MM.1S (cell line): ENCODE measurements at regions not wholly inside any gene's neighbourhood (a gene's known extent, or its start where the extent isn't known, plus 50 kb on each side); places are given as distances from the start of the nearest gene placed in this dataset.

Experiments
- DNase-seq: peaks from one replicate; pipeline ENCODE4 v3.0.0-alpha.2; 2015
- H2AFZ ChIP-seq: fragments of 300-600 bp; sonication (generic); 2 replicates; pipeline ENCODE4 v1.6.0; 2016; ENCODE audit warnings: antibody characterized with exemption, low read length
- H3F3A ChIP-seq: fragments of 300-600 bp; sonication (generic); 2 replicates; pipeline ENCODE4 v1.6.1; 2016; ENCODE audit warnings: mild to moderate bottlenecking, antibody characterized with exemption, low read length, moderate library complexity, mixed read lengths; ENCODE audit not compliant: insufficient read depth
- H3K27ac ChIP-seq: fragments of 300-600 bp; sonication (generic); 2 replicates; pipeline ENCODE4 v1.5.1; 2016; ENCODE audit warnings: mild to moderate bottlenecking, low read length
- H3K27me3 ChIP-seq: fragments of 300-600 bp; sonication (generic); replicated peaks from 2 replicates; pipeline ENCODE4 v1.6.0; 2016; ENCODE audit warnings: low read length; ENCODE audit not compliant: insufficient read depth
- H3K36me3 ChIP-seq: fragments of 300-600 bp; sonication (generic); replicated peaks from 2 replicates; pipeline ENCODE4 v1.6.1; 2016; ENCODE audit warnings: mild to moderate bottlenecking, low read length, mixed read lengths; ENCODE audit not compliant: insufficient read depth
- H3K4me1 ChIP-seq: fragments of 300-600 bp; sonication (generic); 2 replicates; pipeline ENCODE4 v1.6.1; 2016; ENCODE audit warnings: low read length, mixed read lengths
- H3K4me2 ChIP-seq: fragments of 300-600 bp; sonication (generic); 2 replicates; pipeline ENCODE4 v1.6.0; 2016; ENCODE audit warnings: low read depth, low read length
- H3K4me3 ChIP-seq: fragments of 300-600 bp; sonication (generic); 2 replicates; pipeline ENCODE4 v1.5.1; 2016; ENCODE audit warnings: low read length, mixed read lengths
- H3K79me2 ChIP-seq: fragments of 300-600 bp; sonication (generic); 2 replicates; pipeline ENCODE4 v1.6.1; 2016; ENCODE audit warnings: mixed run types, low read length, mixed read lengths
- H3K9ac ChIP-seq: fragments of 300-600 bp; sonication (generic); 2 replicates; pipeline ENCODE4 v1.6.1; 2016; ENCODE audit warnings: low read length, mixed read lengths
- H3K9me2 ChIP-seq: fragments of 300-600 bp; sonication (generic); replicated peaks from 2 replicates; pipeline ENCODE4 v1.6.1; 2016; ENCODE audit warnings: mild to moderate bottlenecking, low read length, mixed read lengths; ENCODE audit not compliant: insufficient read depth
- H3K9me3 ChIP-seq: fragments of 300-600 bp; sonication (generic); replicated peaks from 2 replicates; pipeline ENCODE4 v1.6.1; 2016; ENCODE audit warnings: mild to moderate bottlenecking, low read length, mixed read lengths; ENCODE audit not compliant: insufficient read depth
- H4K20me1 ChIP-seq: fragments of 300-600 bp; sonication (generic); 2 replicates; pipeline ENCODE4 v1.6.1; 2016; ENCODE audit warnings: mild to moderate bottlenecking, low read length, moderate library complexity, mixed read lengths; ENCODE audit not compliant: insufficient read depth
- CTCF ChIP-seq: fragments of 300-600 bp; sonication (generic); IDR thresholded peaks from 2 replicates; pipeline ENCODE4 v1.5.1; 2016; ENCODE audit warnings: antibody characterized with exemption, low read length, mixed read lengths
- EZH2 ChIP-seq: fragments of 300-600 bp; sonication (generic); optimal IDR thresholded peaks from 2 replicates; pipeline ENCODE3; 2017; ENCODE audit warnings: low read depth, mild to moderate bottlenecking, antibody characterized with exemption, low read length, mixed read lengths
- EZH2phosphoT487 ChIP-seq: fragments of 300-600 bp; sonication (generic); IDR thresholded peaks from 2 replicates; pipeline ENCODE4 v1.6.1; 2018; ENCODE audit warnings: antibody characterized with exemption, low read length

GRCh38 chr2:5959836-5960820, 267.9 kb downstream of the SOX11 start:
- H3K4me3 ChIP-seq = no peak overlapping the region
- H4K20me1 ChIP-seq = no peaks in the 10 kb centered on the region
- H3F3A ChIP-seq = no peaks in the 10 kb centered on the region
- TF ChIP-seq CTCF (no peak), EZH2phosphoT487 (no peak), EZH2 (no peak)
- no peak overlapping the region for H3K9ac ChIP-seq
- H3K9me2 ChIP-seq = no peaks in the 10 kb centered on the region
- no peak overlapping the region for H3K27ac ChIP-seq
- H3K4me1 ChIP-seq = no peaks in the 10 kb centered on the region
- no peaks in the 10 kb centered on the region for H3K79me2 ChIP-seq
- no peaks in the 10 kb centered on the region for H3K27me3 ChIP-seq
- H2AFZ ChIP-seq = no peak overlapping the region
- no peak overlapping the region for H3K4me2 ChIP-seq
- H3K9me3 ChIP-seq = no peaks in the 10 kb centered on the region
- no peaks in the 10 kb centered on the region for H3K36me3 ChIP-seq
- DNase-seq = no peak

GRCh38 chr2:5967506-5967905, 275.3 kb downstream of the SOX11 start:
- Histone ChIP-seq H3K4me2 (no peak overlapping the region), H3K79me2 (no peaks in the 10 kb centered on the region), H4K20me1 (no peaks in the 10 kb centered on the region), H2AFZ (no peak overlapping the region), H3K4me3 (no peak overlapping the region), H3K4me1 (no peaks in the 10 kb centered on the region), H3F3A (no peaks in the 10 kb centered on the region), H3K27me3 (no peaks in the 10 kb centered on the region), H3K9me3 (no peaks in the 10 kb centered on the region), H3K9me2 (no peaks in the 10 kb centered on the region), H3K27ac (no peak overlapping the region), H3K9ac (no peak overlapping the region), H3K36me3 (no peaks in the 10 kb centered on the region)
- TF ChIP-seq EZH2phosphoT487 (no peak), EZH2 (no peak), CTCF (no peak)
- DNase-seq = no peak

GRCh38 chr2:5969303-5969702, 277.1 kb downstream of the SOX11 start:
- Histone ChIP-seq H3K36me3 (no peaks in the 10 kb centered on the region), H2AFZ (no peak overlapping the region), H3K4me2 (no peak overlapping the region), H3K4me1 (no peaks in the 10 kb centered on the region), H3K9me3 (no peaks in the 10 kb centered on the region), H3K9ac (no peak overlapping the region), H3K79me2 (no peaks in the 10 kb centered on the region), H3K27ac (no peak overlapping the region), H4K20me1 (no peaks in the 10 kb centered on the region), H3K4me3 (no peak overlapping the region), H3K27me3 (no peaks in the 10 kb centered on the region), H3K9me2 (no peaks in the 10 kb centered on the region), H3F3A (no peaks in the 10 kb centered on the region)
- DNase-seq = no peak
- TF ChIP-seq EZH2 (no peak), CTCF (no peak), EZH2phosphoT487 (no peak)
